Left lung (tissue), 4 donors: ENCODE measurements at regions not wholly inside any gene's neighbourhood (a gene's known extent, or its start where the extent isn't known, plus 50 kb on each side); places are given as distances from the start of the nearest gene placed in this dataset.

ENCODE experiments used
- ATAC-seq: fragments of 200-7000 bp; cut with Tn5 transposase; one replicate; pipeline ENCODE4 v1.9.1; 2020; ENCODE audit warnings: moderate library complexity
- DNase-seq, 4 donors: peaks; one replicate each; pipeline ENCODE4 v3.0.0-alpha.2; 2013 to 2020
- H3K27ac ChIP-seq, 2 donors: fragments of 200-600 bp; sonication (generic) in 1 of 2; one replicate each; pipeline versions ENCODE4 v1.5.0 to v1.8.0; 2020 to 2021
- H3K27me3 ChIP-seq, 2 donors: fragments of 200-600 bp; sonication (generic) in 1 of 2; one replicate each; pipeline versions ENCODE4 v1.5.0 to v1.8.0; 2020 to 2021
- H3K36me3 ChIP-seq, 2 donors: fragments of 200-600 bp; sonication (generic) in 1 of 2; one replicate each; pipeline versions ENCODE4 v1.5.0 to v1.8.0; 2020 to 2021
- H3K4me1 ChIP-seq, 2 donors: fragments of 200-600 bp; one replicate each; pipeline ENCODE4 v1.8.0; 2021
- H3K4me3 ChIP-seq, 2 donors: fragments of 200-600 bp; sonication (generic) in 1 of 2; one replicate each; pipeline versions ENCODE4 v1.5.0 to v1.8.0; 2020 to 2021; ENCODE audit warnings: mild to moderate bottlenecking in 1 of 2
- H3K9me3 ChIP-seq, 2 donors: fragments of 200-600 bp; sonication (generic) in 1 of 2; one replicate each; pipeline versions ENCODE4 v1.5.0 to v1.8.0; 2020 to 2021
- CTCF ChIP-seq, 2 donors: fragments of 200-600 bp; sonication (generic) in 1 of 2; IDR thresholded peaks; one replicate each; pipeline versions ENCODE4 v1.5.0 to v1.8.0; 2021; ENCODE audit warnings: antibody characterized with exemption in 2 of 2
- intact Hi-C, 2 donors: fragments of 100-400 bp; cut with DNase I; formaldehyde crosslinking; loops; one replicate each; pipeline versions ENCODE4 v1.11.2 to v1.14.2; 2022
- donor health status: DM: no; HTN: yes; CAD: no.
- donor health status: DM: no; HTN: no; CAD: no.

- intact Hi-C loops: no loop called here
- H3K27ac ChIP-seq: no peak overlapping the region
These were observed 123.9 kb downstream of the SNX5 start for GRCh38 chr20:17844549-17845298.

GRCh38 chr20:17844133-17844429, 124.5 kb downstream of the SNX5 start:
- Histone ChIP-seq H3K4me3 (no peak overlapping the region), H3K27ac (peak overlapping the region in 1 of 2 donors; percentile 59)

More at GRCh38 chr20:17844549-17845298, 123.9 kb downstream of the SNX5 start:
- H3K27me3 ChIP-seq: no peaks in the 10 kb centered on the region
- DNase-seq (no peak), ATAC-seq (no peak)
- no peaks in the 10 kb centered on the region for H3K9me3 ChIP-seq
- TF ChIP-seq CTCF (IDR thresholded peaks at IDR 0.05): no peak
- no peaks in the 10 kb centered on the region for H3K36me3 ChIP-seq
- H3K4me3 ChIP-seq: no peak overlapping the region
- H3K4me1 ChIP-seq: peaks cover 13 to 22% of the 10 kb centered on the region in 2 donors

GRCh38 chr20:17843246-17844132, 125.1 kb downstream of the SNX5 start:
- DNase-seq (peak; percentile 33 to 72 (median 64)), ATAC-seq (peak; percentile 83)
- Histone ChIP-seq H3K36me3 (no peaks in the 10 kb centered on the region), H3K4me3 (no peak overlapping the region), H3K27me3 (no peaks in the 10 kb centered on the region), H3K27ac (peak overlapping the region; percentile 59 to 78), H3K4me1 (peaks cover 13 to 22% of the 10 kb centered on the region in 2 donors), H3K9me3 (no peaks in the 10 kb centered on the region)
- TF ChIP-seq CTCF (IDR thresholded peaks at IDR 0.05): no peak
- intact Hi-C loops: no loop called here

More at GRCh38 chr20:17844133-17844429, 124.5 kb downstream of the SNX5 start:
- H3K9me3 ChIP-seq: no peaks in the 10 kb centered on the region
- no peaks in the 10 kb centered on the region for H3K36me3 ChIP-seq
- DNase-seq (no peak), ATAC-seq (no peak)
- no peak for TF ChIP-seq CTCF (IDR thresholded peaks at IDR 0.05)
- intact Hi-C loops: no loop called here
- H3K27me3 ChIP-seq: no peaks in the 10 kb centered on the region
- peaks cover 13 to 22% of the 10 kb centered on the region in 2 donors for H3K4me1 ChIP-seq

- Histone ChIP-seq H3K27ac (peak overlapping the region in 1 of 2 donors; percentile 78), H3K9me3 (no peaks in the 10 kb centered on the region), H3K4me1 (peaks cover 13 to 26% of the 10 kb centered on the region in 2 donors), H3K27me3 (no peaks in the 10 kb centered on the region), H3K36me3 (no peaks in the 10 kb centered on the region), H3K4me3 (no peak overlapping the region)
- DNase-seq: peak in 2 of 4 donors; percentile 54 to 74
- TF ChIP-seq CTCF (IDR thresholded peaks at IDR 0.05): no peak
- ATAC-seq: peak; percentile 8
- intact Hi-C loops: no loop called here
These were observed 126.8 kb downstream of the SNX5 start for GRCh38 chr20:17841751-17842215.

GRCh38 chr20:17840423-17840822, 128.2 kb downstream of the SNX5 start:
- DNase-seq: no peak
- H3K9me3 ChIP-seq: no peaks in the 10 kb centered on the region
- no peak overlapping the region for H3K27ac ChIP-seq
- no peaks in the 10 kb centered on the region for H3K27me3 ChIP-seq
- no peaks in the 10 kb centered on the region for H3K36me3 ChIP-seq
- TF ChIP-seq CTCF (IDR thresholded peaks at IDR 0.05): no peak
- no peak overlapping the region for H3K4me3 ChIP-seq
- peaks cover 13 to 20% of the 10 kb centered on the region in 2 donors for H3K4me1 ChIP-seq
- no peak for ATAC-seq
- intact Hi-C loops: no loop called here
